ENCODE measurements at regions not wholly inside any gene's neighbourhood (a gene's known extent, or its start where the extent isn't known, plus 50 kb on each side); places are given as distances from the start of the nearest gene placed in this dataset.

DNA sequence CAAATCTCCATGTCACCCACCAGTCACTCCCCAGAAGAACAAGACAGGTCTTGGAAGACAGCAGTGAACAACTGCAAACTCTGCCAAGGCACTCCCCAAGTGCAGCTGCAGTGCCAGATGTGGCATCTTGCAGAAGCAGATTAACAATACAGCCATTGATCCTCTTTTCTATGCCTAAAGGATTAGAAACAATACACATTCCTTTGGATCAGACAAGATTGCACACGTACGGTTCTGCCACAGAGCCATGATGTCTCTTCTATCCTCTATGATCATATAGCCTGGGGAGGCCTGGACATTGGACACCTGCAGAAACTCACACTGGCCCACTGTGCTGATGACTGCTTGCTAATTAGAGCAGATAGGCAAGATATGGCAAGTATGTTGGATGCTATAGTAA is 155.9 kb downstream of the MYLK4 start:
- Histone ChIP-seq H3K4me3 (ENCODE audit: low read length) (no peak overlapping the region), H3F3A (ENCODE audit: control insufficient read depth, insufficient read depth) (no peaks in the 10 kb centered on the region), H3K27ac (ENCODE audit: low read depth, low read length) (no peak overlapping the region), H3K27me3 (ENCODE audit: control insufficient read depth, low read length) (no peaks in the 10 kb centered on the region), H3K79me2 (ENCODE audit: control insufficient read depth, low read length) (no peaks in the 10 kb centered on the region), H3K9me2 (replicated peaks; ENCODE audit: control insufficient read depth, low read length) (no peaks in the 10 kb centered on the region), H3K9me3 (ENCODE audit: control insufficient read depth, insufficient read depth, low read length) (no peaks in the 10 kb centered on the region), H3K36me3 (ENCODE audit: control insufficient read depth, low read length) (no peaks in the 10 kb centered on the region), H3K4me1 (ENCODE audit: control insufficient read depth, low read length) (peaks cover 13% of the 10 kb centered on the region), H4K20me1 (ENCODE audit: control insufficient read depth, insufficient read depth, low read depth, low read length) (no peaks in the 10 kb centered on the region), H3K4me2 (ENCODE audit: low read length) (no peak overlapping the region)
- TF ChIP-seq, protein P1, sequence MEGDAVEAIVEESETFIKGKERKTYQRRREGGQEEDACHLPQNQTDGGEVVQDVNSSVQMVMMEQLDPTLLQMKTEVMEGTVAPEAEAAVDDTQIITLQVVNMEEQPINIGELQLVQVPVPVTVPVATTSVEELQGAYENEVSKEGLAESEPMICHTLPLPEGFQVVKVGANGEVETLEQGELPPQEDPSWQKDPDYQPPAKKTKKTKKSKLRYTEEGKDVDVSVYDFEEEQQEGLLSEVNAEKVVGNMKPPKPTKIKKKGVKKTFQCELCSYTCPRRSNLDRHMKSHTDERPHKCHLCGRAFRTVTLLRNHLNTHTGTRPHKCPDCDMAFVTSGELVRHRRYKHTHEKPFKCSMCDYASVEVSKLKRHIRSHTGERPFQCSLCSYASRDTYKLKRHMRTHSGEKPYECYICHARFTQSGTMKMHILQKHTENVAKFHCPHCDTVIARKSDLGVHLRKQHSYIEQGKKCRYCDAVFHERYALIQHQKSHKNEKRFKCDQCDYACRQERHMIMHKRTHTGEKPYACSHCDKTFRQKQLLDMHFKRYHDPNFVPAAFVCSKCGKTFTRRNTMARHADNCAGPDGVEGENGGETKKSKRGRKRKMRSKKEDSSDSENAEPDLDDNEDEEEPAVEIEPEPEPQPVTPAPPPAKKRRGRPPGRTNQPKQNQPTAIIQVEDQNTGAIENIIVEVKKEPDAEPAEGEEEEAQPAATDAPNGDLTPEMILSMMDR (IDR thresholded peaks at IDR 0.05; ENCODE audit: low read depth, low read length, poor library complexity, severe bottlenecking), result no peak
- TF ChIP-seq EZH2phosphoT487 (IDR thresholded peaks at IDR 0.05; ENCODE audit: borderline replicate concordance, low read length), result no peak

- Histone ChIP-seq H3K27me3 (ENCODE audit: control insufficient read depth, low read length) (no peaks in the 10 kb centered on the region), H3K4me1 (ENCODE audit: control insufficient read depth, low read length) (peaks cover 15% of the 10 kb centered on the region), H3K79me2 (ENCODE audit: control insufficient read depth, low read length) (no peaks in the 10 kb centered on the region), H3K9me3 (ENCODE audit: control insufficient read depth, insufficient read depth, low read length) (no peaks in the 10 kb centered on the region), H3K9me2 (replicated peaks; ENCODE audit: control insufficient read depth, low read length) (no peaks in the 10 kb centered on the region), H3K27ac (ENCODE audit: low read depth, low read length) (no peak overlapping the region), H3K36me3 (ENCODE audit: control insufficient read depth, low read length) (no peaks in the 10 kb centered on the region), H4K20me1 (ENCODE audit: control insufficient read depth, insufficient read depth, low read depth, low read length) (no peaks in the 10 kb centered on the region), H3K4me2 (ENCODE audit: low read length) (no peak overlapping the region), H3K4me3 (ENCODE audit: low read length) (no peak overlapping the region), H3F3A (ENCODE audit: control insufficient read depth, insufficient read depth) (no peaks in the 10 kb centered on the region)
- TF ChIP-seq, protein P1 (IDR thresholded peaks at IDR 0.05; ENCODE audit: low read depth, low read length, poor library complexity, severe bottlenecking), result no peak
- TF ChIP-seq EZH2phosphoT487 (IDR thresholded peaks at IDR 0.05; ENCODE audit: borderline replicate concordance, low read length), result no peak
These were observed 157.6 kb downstream of the MYLK4 start for GRCh38 chr6:2593167-2593566.

GRCh38 chr6:2589171-2589661 is 161.5 kb downstream of the MYLK4 start:
- no peak for TF ChIP-seq EZH2phosphoT487 (IDR thresholded peaks at IDR 0.05; ENCODE audit: borderline replicate concordance, low read length)
- TF ChIP-seq, protein P1 (IDR thresholded peaks at IDR 0.05; ENCODE audit: low read depth, low read length, poor library complexity, severe bottlenecking), result no peak
- no peak overlapping the region for H3K27ac ChIP-seq (ENCODE audit: low read depth, low read length)
- no peaks in the 10 kb centered on the region for H3K9me2 ChIP-seq (replicated peaks; ENCODE audit: control insufficient read depth, low read length)
- no peaks in the 10 kb centered on the region for H3K79me2 ChIP-seq (ENCODE audit: control insufficient read depth, low read length)
- peaks cover 15% of the 10 kb centered on the region for H3K4me1 ChIP-seq (ENCODE audit: control insufficient read depth, low read length)
- H4K20me1 ChIP-seq (ENCODE audit: control insufficient read depth, insufficient read depth, low read depth, low read length), result no peaks in the 10 kb centered on the region
- no peaks in the 10 kb centered on the region for H3F3A ChIP-seq (ENCODE audit: control insufficient read depth, insufficient read depth)
- no peaks in the 10 kb centered on the region for H3K36me3 ChIP-seq (ENCODE audit: control insufficient read depth, low read length)
- no peaks in the 10 kb centered on the region for H3K27me3 ChIP-seq (ENCODE audit: control insufficient read depth, low read length)
- no peak overlapping the region for H3K4me2 ChIP-seq (ENCODE audit: low read length)
- no peak overlapping the region for H3K4me3 ChIP-seq (ENCODE audit: low read length)
- H3K9me3 ChIP-seq (ENCODE audit: control insufficient read depth, insufficient read depth, low read length), result no peaks in the 10 kb centered on the region

Measured in DOHH2 (cell line).